GM19372 (cell line): ENCODE measurements at regions not wholly inside any gene's neighbourhood (a gene's known extent, or its start where the extent isn't known, plus 50 kb on each side); places are given as distances from the start of the nearest gene placed in this dataset.

Experiments used
- ATAC-seq: cut with Tn5 transposase; IDR thresholded peaks from one replicate; pipeline ENCODE4 v1.9.1; 2021; ENCODE audit warnings: mild to moderate bottlenecking, low read depth, moderate library complexity; ENCODE audit not compliant: unreplicated experiment

- no peak for ATAC-seq
Measured at GRCh38 chr5:116363780-116364179, 210.8 kb downstream of the SEMA6A start.

GRCh38 chr5:116361979-116362577 lies 212.5 kb downstream of the SEMA6A start:
- no peak for ATAC-seq

GRCh38 chr5:116361171-116361967 lies 213.3 kb downstream of the SEMA6A start:
- no peak for ATAC-seq

DNA sequence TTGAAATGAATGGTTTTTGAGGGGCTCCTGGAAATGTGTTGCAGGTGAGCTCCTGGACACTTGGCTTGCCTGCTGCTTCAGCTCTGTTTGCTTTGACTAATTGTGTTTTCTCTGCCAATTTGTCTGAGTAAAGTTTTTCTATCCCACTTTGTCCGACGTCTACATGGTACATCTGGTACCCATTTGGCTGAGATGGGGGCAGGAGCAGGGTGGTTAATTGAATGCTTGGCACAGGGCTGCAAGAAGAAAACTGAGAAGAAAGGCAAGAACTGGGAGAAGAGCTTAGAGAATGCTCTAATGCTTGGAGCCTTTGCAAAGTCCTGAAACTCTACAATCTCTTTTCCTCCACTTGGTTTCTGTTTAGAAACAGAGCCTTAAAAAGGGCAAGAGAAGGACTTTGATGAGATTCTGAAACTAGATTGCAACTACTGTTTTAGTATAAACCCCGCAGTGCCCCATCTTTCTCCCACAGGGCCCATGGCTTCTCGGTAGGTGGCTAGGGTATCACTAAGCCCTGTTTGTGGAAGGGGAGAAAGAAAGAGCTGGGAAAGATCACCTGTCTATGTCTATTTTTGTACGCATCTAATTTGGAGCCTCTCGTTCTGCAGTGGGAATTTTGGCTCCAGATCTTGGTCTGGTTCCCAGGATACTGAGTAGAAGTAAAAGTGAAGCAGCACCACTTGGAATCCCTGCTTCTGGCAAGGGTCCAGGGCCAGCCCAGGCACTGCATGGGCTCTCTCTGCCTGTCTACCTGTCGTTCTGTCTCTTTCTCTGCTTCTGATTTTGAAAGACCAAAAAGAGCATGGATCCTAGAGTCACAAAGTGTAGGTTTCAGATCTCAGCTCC lies 214.4 kb downstream of the SEMA6A start:
- no peak for ATAC-seq

DNA sequence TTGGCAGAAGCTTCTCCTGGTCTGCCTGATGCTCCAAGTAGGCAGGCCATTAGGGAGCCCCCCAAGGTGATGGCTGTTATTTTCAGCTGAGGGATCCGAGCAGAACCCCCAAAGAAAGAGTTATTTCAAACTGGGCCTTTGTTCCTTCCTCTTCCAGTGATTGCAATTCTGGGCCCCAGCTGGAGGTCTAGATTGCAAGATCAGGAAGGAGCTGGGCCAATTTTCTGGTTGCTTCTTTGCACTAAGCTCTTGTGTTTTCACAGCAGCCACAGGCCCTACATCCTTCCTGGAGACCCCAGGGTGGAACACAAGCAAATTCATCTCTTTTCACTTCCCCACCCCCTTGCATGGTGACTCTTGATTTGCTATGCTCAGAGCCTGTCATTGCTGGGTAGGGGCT lies 215.0 kb downstream of the SEMA6A start:
- ATAC-seq: no peak

DNA sequence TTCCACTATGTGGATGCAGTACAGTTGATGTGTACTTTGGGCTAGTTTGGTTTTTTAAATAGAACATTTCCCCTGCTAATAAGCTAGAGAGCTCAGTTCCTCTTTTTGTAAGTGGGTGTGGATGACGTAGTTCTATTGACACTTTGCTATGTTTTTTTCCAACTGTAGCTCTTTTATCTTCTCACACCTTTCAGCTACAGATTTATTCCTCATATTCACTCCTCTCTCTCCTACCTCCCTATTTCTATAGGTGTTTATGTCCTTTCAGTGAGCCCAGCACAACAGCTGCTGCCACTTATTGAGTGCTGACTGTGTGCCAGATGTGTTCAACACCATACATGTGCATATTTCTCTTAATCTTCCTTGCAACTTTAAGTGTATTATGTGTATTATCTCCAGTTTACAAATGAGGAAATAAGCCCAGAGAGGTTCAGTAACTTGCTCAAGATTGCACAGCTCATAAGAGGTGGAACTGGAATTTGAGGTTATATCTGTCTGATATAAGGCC lies 215.7 kb downstream of the SEMA6A start:
- peak; percentile 99 for ATAC-seq

- no peak for ATAC-seq
Measured at GRCh38 chr5:116358015-116358523, 216.6 kb downstream of the SEMA6A start.

DNA sequence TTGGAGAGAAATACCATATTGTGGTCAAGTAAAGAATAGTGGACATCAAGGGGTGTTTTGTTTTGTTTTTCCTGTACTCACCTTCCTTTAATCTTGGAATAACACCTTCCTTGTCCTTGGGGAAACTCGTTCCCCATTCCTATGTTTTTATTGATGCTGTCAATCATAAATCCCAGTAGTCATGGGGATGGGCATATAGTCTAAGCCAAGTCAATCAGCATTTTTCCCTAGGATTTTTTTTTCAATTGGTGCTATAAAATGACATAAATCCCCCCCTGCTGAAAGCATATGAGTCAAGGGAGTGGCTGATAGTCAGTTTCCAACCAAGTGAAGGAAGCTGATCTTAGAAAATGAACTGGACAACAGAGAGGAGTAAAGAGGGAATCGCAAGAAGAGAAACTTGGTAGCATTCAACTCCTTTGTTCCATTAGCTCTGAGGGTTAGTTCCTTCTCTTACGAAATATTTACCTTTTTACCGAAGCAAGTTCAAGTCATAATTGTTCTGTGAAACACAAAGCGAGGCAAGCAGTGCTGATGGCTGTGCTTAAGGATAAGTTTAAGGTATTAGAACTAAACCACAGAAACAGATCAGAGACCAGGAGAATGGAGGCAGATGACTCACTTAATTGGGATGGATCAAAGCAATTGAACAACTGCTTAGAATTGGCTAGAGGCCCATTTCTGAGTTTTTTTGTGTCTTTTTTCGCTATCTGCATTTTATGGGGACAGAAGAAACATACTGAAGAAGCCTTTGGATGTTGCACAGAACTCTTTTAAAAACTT lies 218.6 kb downstream of the SEMA6A start:
- no peak for ATAC-seq

DNA sequence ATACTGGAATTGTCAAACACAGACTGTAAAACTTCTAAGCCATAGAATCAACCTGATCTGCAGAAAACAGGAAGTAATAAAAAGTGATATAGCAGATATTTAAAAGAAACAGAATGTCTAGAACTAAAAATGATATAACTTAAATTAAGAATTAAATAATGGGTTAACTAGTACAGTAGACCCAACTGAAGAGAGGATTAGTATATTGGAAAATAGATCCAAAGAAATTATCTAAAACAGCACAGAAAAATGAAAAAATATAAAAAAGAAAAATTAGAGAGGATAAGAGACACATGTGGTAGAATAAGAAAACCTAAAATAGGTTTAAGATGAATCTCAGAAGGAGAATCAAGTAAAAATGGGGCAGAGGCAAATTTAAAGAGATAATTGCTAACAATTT lies 219.9 kb downstream of the SEMA6A start:
- no peak for ATAC-seq

GRCh38 chr5:116347657-116348056 lies 227.0 kb downstream of the SEMA6A start:
- no peak for ATAC-seq

- no peak for ATAC-seq
Measured at GRCh38 chr5:116343961-116344360, 230.7 kb downstream of the SEMA6A start.
